ENCODE measurements at regions not wholly inside any gene's neighbourhood (a gene's known extent, or its start where the extent isn't known, plus 50 kb on each side); places are given as distances from the start of the nearest gene placed in this dataset.
A peak's percentile ranks its signal among the peaks of the same experiment; 100 is the strongest.

DNA sequence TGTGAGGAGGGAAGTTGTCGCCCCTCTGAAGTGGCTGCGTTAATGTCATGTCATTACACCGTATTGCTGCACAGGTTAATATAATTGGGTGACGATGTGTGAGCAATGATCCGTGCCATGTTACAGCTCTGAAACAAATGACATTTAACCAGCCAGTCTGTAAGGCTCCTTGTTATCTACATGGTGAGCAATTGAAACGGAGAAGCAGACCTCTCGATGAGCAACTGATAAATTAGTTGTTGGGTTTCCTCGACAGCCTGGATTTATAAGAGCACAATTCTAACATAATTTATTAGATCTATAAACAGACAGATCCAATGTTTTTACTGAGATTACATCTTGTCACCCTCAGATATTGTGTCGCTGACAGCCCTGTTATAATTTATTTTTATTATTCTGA, 49.9 kb upstream of the MAFB start:
- peak; percentile 39 for DNase-seq

DNA sequence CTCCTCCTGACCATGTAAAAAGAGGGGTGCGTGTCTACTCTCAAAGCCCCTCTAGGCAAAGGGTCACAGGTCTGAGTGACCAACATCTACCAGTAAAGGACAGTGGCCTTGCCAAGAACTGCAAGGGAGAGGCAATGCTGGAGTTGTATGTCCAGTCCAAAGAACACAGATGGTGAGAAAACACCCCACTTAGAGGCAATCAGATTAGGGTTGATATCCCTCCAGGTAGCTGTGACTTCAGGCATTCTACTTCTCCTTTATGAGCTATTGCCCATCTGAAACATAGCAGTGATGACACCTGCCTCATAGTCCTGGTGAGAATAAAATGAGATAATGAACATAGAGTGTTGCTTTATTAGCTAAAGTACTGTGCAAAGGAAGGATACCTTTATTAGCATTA, 50.8 kb upstream of the MAFB start:
- no peak for DNase-seq

- DNase-seq: no peak
Measured at GRCh38 chr20:40741507-40742106, 52.6 kb upstream of the MAFB start.

- no peak for DNase-seq
Measured at GRCh38 chr20:40743141-40743775, 54.2 kb upstream of the MAFB start.

- DNase-seq: no peak
Measured at GRCh38 chr20:40744072-40744817, 55.2 kb upstream of the MAFB start.

DNA sequence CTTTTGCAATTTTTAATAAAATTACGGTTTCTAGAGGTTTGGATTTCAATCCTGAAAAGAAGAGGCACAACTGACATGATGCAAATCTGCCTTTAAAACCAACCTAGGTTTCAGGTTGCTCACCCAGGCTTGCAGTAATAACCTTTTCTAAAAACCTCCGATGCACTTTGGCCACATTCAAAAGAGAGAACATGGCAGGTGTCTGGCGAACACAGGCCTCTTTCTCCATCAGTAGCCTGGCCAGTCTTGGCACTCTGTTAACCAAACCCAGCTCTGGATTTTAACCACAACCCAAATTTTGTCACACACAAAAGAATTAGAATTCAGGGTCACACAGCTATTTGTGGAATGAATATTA, 55.8 kb upstream of the MAFB start:
- DNase-seq: no peak

DNA sequence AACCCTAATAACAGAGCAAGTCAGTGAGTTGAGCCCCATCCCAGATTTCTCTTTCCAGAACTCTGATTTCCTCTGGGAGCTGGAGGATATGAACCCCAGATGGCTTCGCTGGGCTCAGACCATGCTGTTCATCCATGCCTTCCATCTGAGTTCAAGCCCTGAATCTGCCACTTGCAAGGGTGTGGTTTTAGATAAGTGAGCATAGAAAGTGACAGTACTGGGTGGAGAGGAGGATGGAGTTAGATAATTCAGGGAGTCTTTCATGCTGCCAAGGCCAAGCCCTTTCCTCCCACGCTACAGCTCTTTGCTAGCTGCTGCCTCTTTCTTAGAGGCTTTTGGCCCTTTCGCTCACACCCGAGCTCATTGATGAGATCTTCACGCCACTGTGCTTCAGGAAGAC, 57.2 kb upstream of the MAFB start:
- no peak for DNase-seq

DNA sequence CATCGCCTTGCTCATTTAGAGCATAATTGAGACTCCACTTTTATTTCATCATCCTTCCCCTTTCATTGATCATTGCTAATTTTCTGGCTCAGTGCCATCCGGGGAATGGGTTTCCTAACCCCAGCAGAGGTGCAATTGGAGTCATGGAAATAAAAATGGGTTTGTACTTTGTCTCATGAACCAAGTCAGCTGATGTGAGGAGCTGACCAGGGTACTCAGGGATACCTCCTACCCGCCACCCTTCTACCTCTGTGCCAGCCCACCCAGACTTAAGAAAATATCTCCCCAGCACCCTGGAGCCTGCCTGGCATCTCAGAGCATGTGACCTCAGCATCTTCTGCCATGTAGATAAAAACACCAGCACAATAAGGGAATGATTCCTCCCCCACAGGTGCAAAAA, 59.1 kb upstream of the MAFB start:
- DNase-seq: no peak

DNA sequence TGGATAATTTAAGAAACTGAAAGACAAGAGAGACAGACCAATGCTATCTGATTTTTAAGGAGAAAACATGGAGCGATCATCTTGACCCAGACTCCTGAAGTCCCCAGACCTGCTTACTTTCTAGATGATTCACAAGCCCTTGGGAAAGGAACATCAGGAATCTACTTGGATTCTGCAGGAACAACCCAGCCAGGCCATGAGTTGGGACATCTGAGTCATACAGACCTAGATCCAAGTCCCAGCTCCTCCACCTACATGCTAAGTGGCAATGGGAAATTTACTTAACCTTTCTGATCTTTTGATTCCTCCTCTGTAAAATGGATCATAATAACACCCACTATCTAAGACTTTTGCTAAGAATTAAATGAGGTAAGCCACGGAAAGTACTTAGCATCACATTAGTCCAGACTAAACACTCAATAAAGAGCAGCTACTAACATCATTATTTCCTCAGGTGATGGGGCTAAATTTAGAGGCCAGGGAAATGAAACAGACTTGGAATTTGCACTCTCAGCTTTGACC, 61.0 kb upstream of the MAFB start:
- DNase-seq: no peak

DNA sequence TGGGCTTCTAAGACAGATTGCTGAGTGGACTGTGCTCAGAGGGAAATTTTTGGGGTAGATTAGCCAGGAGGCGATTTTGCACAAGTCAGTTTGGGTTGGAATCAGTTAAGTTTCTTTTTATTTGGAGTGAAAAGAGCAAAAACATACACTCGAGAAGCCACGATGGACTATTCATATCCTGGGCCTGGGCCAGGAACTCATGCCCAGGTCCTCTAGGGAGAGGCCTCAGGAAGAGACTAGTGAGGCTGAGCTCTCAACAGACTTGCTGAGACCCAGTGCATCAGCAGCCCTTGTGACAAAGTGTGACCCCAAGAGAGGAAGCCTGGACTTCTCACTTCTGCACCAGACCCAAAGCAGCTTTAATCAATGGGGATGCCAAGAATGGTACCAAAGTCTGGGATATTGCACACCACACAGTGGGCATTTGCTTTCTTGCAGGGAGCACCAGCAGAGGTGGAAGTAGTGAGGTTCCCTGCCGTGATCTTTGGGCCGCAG, 61.6 kb upstream of the MAFB start:
- DNase-seq: no peak

DNA sequence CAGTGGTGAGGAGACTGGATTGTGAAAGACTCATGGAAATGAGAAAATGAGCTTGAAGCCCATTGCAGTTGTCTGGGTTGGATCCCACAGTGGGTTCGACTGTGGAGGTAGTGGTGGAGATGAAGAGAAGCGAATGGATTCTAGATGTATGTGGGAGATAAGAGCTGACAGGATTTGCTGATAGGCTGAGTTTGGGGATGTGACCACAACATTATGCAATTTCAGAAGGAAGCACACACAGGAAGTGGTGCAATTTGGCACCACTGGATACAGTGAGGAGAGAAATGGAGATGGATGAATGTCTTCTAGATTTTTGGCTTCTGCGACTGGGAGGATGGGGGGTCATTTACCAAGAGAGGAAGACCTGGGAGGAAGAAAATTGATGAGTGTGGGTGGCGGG, 64.4 kb upstream of the MAFB start:
- no peak for DNase-seq

DNA sequence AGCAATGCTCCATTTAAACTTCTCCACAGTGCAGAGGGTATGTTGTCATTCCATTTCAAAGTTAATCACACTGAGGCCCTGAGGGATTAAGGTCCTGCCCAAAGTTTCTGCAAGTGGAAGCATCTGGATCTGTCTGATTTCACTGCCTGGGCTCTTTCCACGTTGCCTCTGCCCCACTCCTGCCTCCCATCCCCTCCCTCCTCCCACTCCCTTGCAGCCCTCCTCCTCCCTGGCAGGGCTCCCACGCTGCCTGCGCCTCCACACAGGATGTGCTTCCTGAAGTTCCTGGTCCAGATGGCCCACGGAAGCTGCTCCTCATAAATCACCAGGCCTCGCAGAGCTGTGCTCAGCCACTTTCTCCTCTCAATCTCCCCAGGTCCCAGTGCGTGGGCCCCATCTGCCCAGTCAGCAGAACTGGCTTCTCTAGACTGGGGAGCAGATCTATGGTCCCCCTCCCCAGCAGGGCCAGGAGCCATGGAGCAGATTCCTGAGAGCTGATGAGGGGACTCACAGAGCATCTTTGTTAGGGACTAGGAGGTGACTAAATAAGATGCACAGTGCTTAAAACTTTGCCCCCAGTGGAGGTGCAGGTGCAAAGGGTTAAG, 65.4 kb upstream of the MAFB start:
- no peak for DNase-seq

DNA sequence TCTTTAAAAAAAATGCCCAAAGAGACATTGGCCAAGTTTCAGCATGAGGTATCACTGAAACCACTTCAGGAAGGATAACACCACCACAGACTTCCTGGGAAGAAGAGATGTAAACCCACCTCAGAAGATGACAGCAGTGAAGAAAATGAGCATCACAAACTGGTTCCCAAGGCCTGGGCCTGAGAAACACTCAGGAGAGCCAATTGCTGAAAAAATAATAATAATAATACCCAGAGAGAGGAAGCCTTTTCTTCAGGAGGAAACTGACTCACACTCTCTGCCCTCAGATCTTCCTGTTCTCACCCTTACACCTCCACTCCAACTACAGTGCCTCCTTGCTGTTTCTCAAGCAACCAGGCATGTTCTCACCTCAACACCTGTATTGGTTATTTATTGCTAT, 68.1 kb upstream of the MAFB start:
- DNase-seq: no peak

GRCh38 chr20:40758790-40759189, 69.8 kb upstream of the MAFB start:
- DNase-seq: no peak

- no peak for DNase-seq
Measured at GRCh38 chr20:40760399-40760798, 71.4 kb upstream of the MAFB start.

DNA sequence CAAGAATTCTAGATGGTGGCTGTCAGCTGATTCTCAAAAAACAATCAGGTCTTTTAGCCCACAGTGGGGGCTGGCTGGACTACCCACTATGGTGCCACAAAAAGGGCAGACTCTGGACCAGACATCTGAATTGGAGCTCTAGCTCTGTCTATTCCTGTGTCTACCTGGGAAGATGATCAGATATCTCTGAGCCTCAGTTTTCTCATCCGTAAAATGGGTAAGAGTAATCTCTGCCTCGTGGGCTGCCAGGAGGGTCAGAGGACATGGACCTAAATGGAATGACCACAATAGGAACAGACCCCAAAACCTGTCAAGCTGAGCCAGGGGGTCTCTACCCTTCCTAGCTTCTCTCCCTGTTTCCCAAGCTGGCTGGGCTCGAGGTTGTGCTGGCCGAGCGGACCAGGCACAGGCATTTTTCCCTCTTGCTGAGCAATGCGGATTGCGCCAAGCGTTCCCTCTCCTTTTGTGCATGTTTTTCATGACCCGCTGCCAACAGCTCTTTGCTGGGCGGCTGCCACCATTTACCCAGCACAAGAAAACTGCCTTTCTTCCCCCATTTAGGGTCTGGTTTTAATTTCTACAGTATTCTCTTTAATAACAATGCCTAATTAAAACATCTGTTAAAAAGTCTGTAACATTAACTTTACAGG, 74.7 kb upstream of the MAFB start:
- no peak for DNase-seq

DNA sequence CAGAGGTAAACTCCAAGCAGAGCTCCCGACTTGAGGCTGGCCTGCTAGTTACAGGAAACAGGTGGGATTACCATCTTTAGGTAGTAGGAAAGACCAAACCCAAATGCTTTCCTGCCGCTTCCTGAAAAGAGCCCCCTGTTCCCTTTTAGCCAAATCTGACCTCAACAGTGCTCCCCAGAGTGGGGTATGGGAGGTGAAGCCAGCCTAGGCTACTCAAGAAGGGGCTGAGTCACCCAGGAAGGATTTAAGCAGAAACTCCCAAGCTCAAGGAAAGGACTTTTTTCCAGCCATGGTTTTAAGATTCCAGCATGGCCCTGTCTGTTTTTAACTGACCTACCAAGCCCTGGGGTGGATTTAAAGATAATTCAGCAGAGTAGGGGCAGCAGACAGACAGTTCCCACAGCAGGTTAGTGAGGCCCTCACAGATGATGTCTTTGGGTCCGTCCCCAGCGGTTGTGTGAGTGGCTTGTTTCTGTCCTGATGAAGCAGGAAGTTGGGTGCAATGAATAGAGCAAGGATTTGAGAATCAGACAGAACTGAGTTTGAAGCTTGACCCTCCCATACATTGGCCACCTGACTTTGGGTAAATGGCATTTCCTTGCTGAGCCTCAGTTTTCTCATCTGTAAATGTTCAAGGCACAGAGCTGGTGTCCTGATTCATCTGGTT, 76.9 kb upstream of the MAFB start:
- DNase-seq: no peak

GRCh38 chr20:40766790-40767614, 78.0 kb upstream of the MAFB start:
- DNase-seq: peak; percentile 11

- no peak for DNase-seq
Measured at GRCh38 chr20:40767615-40767924, 78.5 kb upstream of the MAFB start.

DNA sequence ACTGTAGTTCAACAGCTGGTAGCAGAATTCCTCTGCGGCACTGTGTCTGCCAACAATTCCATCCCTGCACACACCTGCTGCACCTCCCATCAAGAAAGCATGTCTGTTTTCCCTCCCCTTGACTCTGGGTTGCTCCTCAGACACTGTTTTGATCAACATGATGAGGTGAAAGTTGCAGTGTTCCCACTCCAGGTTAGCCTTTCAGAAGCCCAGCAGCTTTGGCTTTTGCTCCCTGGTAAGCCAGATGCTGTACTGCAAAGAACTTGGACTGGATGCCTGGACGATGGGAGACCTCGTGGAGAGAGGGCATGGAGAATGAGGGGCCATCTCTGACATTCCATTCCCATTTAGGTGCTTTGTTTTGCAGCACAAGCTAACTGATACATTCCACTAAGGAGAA, 79.1 kb upstream of the MAFB start:
- DNase-seq: no peak

DNA sequence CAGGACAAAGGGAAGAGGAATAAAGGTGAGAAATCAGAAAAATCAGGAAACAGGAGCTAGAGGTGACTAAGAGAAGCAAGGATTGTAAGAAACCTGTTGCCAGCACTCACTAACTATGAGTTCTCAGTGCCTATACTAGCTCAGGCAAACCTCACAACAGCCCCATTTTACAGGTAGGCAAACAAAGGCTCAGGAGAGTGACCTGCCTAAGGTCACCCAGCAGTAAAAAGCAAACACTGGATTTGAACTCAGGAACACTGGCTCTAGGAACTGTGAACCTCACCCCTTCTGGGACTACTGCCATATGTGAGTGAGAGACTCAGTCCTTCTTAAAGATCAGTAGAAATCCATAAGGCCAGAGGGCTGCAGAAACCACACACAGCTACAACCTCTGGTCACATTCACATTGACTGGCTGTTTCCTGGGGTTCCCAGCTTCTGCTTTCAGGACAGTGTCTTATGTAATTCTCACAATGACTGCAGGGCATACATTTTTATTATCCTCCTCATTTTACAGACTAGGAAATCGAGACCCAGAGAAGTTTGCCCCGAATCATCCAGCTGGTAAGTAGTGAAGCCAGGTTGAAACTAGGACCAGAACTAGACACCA, 80.7 kb upstream of the MAFB start:
- no peak for DNase-seq
